Mesenchymal stem cell (in vitro differentiated cells and primary cell): ENCODE measurements at regions not wholly inside any gene's neighbourhood (a gene's known extent, or its start where the extent isn't known, plus 50 kb on each side); places are given as distances from the start of the nearest gene placed in this dataset.

ENCODE experiments used
- DNase-seq: peaks from one replicate; pipeline ENCODE4 v3.0.0-alpha.2; 2013
- H2AFZ ChIP-seq: one replicate; pipeline ENCODE4 v1.6.1; 2013; ENCODE audit warnings: low read depth, mild to moderate bottlenecking, control low read depth, inconsistent platforms, low read length, moderate library complexity
- H2AK5ac ChIP-seq: 2 replicates; pipeline ENCODE4 v1.6.1; 2013; ENCODE audit warnings: low read length, moderate library complexity, mild to moderate bottlenecking, inconsistent platforms; ENCODE audit not compliant: severe bottlenecking
- H2BK120ac ChIP-seq: one replicate; pipeline ENCODE4 v1.6.1; 2013; ENCODE audit warnings: low read depth, mild to moderate bottlenecking, inconsistent platforms, low read length, moderate library complexity
- H2BK12ac ChIP-seq, 2 experiments: one replicate each; pipeline ENCODE4 v1.6.1; 2013; ENCODE audit warnings: inconsistent platforms in 2 of 2, low read length in 2 of 2, mild to moderate bottlenecking in 2 of 2, moderate library complexity in 2 of 2, control low read depth in 1 of 2
- H2BK15ac ChIP-seq: one replicate; pipeline ENCODE4 v1.6.1; 2013; ENCODE audit warnings: mild to moderate bottlenecking, low read depth, inconsistent platforms; ENCODE audit not compliant: poor library complexity, severe bottlenecking
- H2BK5ac ChIP-seq: 2 replicates; pipeline ENCODE4 v1.6.1; 2013; ENCODE audit warnings: low read depth, mild to moderate bottlenecking, low read length, control low read depth, inconsistent platforms; ENCODE audit not compliant: poor library complexity, severe bottlenecking
- H3K14ac ChIP-seq, 2 experiments: one replicate each; pipeline ENCODE4 v1.6.1; 2013; ENCODE audit warnings: inconsistent platforms in 2 of 2, low read length in 2 of 2, control low read depth in 1 of 2, mild to moderate bottlenecking in 1 of 2, moderate library complexity in 1 of 2
- H3K18ac ChIP-seq, 2 experiments: one replicate each; pipeline ENCODE4 v1.6.1; 2013; ENCODE audit warnings: inconsistent platforms in 2 of 2, low read length in 2 of 2, control low read depth in 1 of 2, low read depth in 1 of 2, mild to moderate bottlenecking in 1 of 2
- H3K23ac ChIP-seq, 2 experiments: one replicate each; pipeline ENCODE4 v1.6.1; 2013; ENCODE audit warnings: inconsistent platforms in 2 of 2, low read length in 2 of 2, mild to moderate bottlenecking in 2 of 2, moderate library complexity in 2 of 2, control low read depth in 1 of 2
- H3K27ac ChIP-seq: 2 replicates; pipeline ENCODE4 v1.5.1; 2013; ENCODE audit warnings: mild to moderate bottlenecking, moderate library complexity, low read length, control low read depth, inconsistent platforms; ENCODE audit not compliant: poor library complexity, severe bottlenecking
- H3K27me3 ChIP-seq, 2 experiments: 2 replicates each; pipeline versions ENCODE4 v1.6.1 to v1.7.0; 2013; ENCODE audit warnings: low read length in 2 of 2, mild to moderate bottlenecking in 2 of 2, moderate library complexity in 2 of 2, control low read depth in 1 of 2, inconsistent platforms in 1 of 2; ENCODE audit not compliant: control insufficient read depth in 1 of 2, insufficient read depth in 1 of 2
- H3K36me3 ChIP-seq, 2 experiments: 2 replicates each; pipeline versions ENCODE4 v1.6.1 to v1.7.0; 2013; ENCODE audit warnings: low read length in 2 of 2, control low read depth in 1 of 2, inconsistent platforms in 1 of 2, low read depth in 1 of 2, mild to moderate bottlenecking in 1 of 2; ENCODE audit not compliant: insufficient read depth in 2 of 2, control insufficient read depth in 1 of 2
- H3K4ac ChIP-seq, 2 experiments: one replicate each; pipeline ENCODE4 v1.6.1; 2013; ENCODE audit warnings: inconsistent platforms in 2 of 2, low read length in 2 of 2, mild to moderate bottlenecking in 2 of 2, moderate library complexity in 2 of 2, control low read depth in 1 of 2, low read depth in 1 of 2
- H3K4me1 ChIP-seq: 2 replicates; pipeline ENCODE4 v1.6.1; 2013; ENCODE audit warnings: low read depth, low read length, control low read depth; ENCODE audit not compliant: control insufficient read depth, insufficient read depth
- H3K4me2 ChIP-seq: 2 replicates; pipeline ENCODE4 v1.6.1; 2013; ENCODE audit warnings: low read length, mild to moderate bottlenecking, inconsistent platforms; ENCODE audit not compliant: poor library complexity, severe bottlenecking
- H3K4me3 ChIP-seq, 2 experiments: 2 replicates each; pipeline versions ENCODE4 v1.5.1 to v1.7.0; 2013; ENCODE audit warnings: low read length in 2 of 2, mild to moderate bottlenecking in 2 of 2, control low read depth in 1 of 2, low read depth in 1 of 2; ENCODE audit not compliant: insufficient read depth in 1 of 2
- H3K79me1 ChIP-seq: replicated peaks from 2 replicates; pipeline ENCODE4 v1.6.1; 2013; ENCODE audit warnings: mild to moderate bottlenecking, control low read depth, low read length, inconsistent platforms; ENCODE audit not compliant: poor library complexity, severe bottlenecking
- H3K9ac ChIP-seq: 2 replicates; pipeline ENCODE4 v1.7.0; 2013; ENCODE audit warnings: mild to moderate bottlenecking, low read length, moderate library complexity
- H3K9me3 ChIP-seq: 2 replicates; pipeline ENCODE4 v1.7.0; 2013; ENCODE audit warnings: mild to moderate bottlenecking, low read length; ENCODE audit not compliant: control insufficient read depth
- H4K8ac ChIP-seq: one replicate; pipeline ENCODE4 v1.6.1; 2013; ENCODE audit warnings: inconsistent platforms, mild to moderate bottlenecking, low read length, moderate library complexity
- H4K91ac ChIP-seq: one replicate; pipeline ENCODE4 v1.6.1; 2013; ENCODE audit warnings: mild to moderate bottlenecking, low read length, inconsistent platforms
- WGBS: methylation state at CpG from one replicate; pipeline ENCODE4 v1.1.7; 2013; ENCODE audit warnings: mixed read lengths; 5-methylcytosine and 5-hydroxymethylcytosine counted together

DNA sequence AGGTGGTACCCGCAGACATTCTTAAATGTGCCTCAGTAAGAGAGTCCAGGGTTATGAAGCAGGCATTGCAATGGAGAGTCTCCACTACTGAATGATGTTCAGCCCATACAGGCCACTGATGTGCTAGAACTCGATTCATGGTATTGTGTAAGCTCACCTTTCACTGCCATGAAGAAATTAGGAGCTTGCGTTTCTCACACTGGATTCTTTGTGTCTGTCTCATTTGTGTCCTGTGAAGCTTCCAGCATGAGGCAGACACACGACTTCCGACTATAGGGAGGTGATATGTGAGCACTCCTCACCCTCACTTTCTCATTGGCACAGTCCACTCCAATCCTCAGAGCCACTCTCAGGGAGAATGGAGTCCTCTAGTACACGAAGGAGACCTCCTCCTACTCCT lies 677.4 kb upstream of the RAB6C start:
- H2BK15ac ChIP-seq = no peak overlapping the region
- no peak overlapping the region for H3K4me2 ChIP-seq
- no peaks in the 10 kb centered on the region for H3K4me1 ChIP-seq
- no peak overlapping the region for H3K4ac ChIP-seq
- no peak overlapping the region for H2AK5ac ChIP-seq
- H3K9me3 ChIP-seq = no peaks in the 10 kb centered on the region
- H2BK5ac ChIP-seq = no peak overlapping the region
- no peak for DNase-seq
- H3K4me3 ChIP-seq = no peak overlapping the region
- no peak overlapping the region for H3K14ac ChIP-seq
- no peaks in the 10 kb centered on the region for H3K79me1 ChIP-seq
- no peak overlapping the region for H3K18ac ChIP-seq
- no peak overlapping the region for H2BK12ac ChIP-seq
- WGBS = 70% methylated on average over 6 of the region's 6 CpGs
- H2BK120ac ChIP-seq = no peak overlapping the region
- no peak overlapping the region for H3K23ac ChIP-seq
- H3K9ac ChIP-seq = no peak overlapping the region
- no peaks in the 10 kb centered on the region for H3K36me3 ChIP-seq
- no peak overlapping the region for H2AFZ ChIP-seq
- no peak overlapping the region for H4K8ac ChIP-seq
- H3K27me3 ChIP-seq = no peaks in the 10 kb centered on the region
- H3K27ac ChIP-seq = no peak overlapping the region
- no peak overlapping the region for H4K91ac ChIP-seq

- Histone ChIP-seq H3K9ac (no peak overlapping the region), H3K27ac (no peak overlapping the region), H3K14ac (no peak overlapping the region), H4K8ac (no peak overlapping the region), H3K9me3 (no peaks in the 10 kb centered on the region), H3K18ac (no peak overlapping the region), H3K79me1 (no peaks in the 10 kb centered on the region), H2BK120ac (no peak overlapping the region), H3K23ac (no peak overlapping the region), H4K91ac (no peak overlapping the region), H3K36me3 (no peaks in the 10 kb centered on the region), H3K4me3 (no peak overlapping the region), H2BK12ac (no peak overlapping the region), H3K4me1 (no peaks in the 10 kb centered on the region), H3K4ac (no peak overlapping the region), H3K27me3 (no peaks in the 10 kb centered on the region), H2AFZ (no peak overlapping the region), H2AK5ac (no peak overlapping the region), H3K4me2 (no peak overlapping the region), H2BK5ac (no peak overlapping the region), H2BK15ac (no peak overlapping the region)
- 71% methylated on average over 3 of the region's 6 CpGs for WGBS
- no peak for DNase-seq
Observed at GRCh38 chr2:129302561-129303183, 676.8 kb upstream of the RAB6C start.

DNA sequence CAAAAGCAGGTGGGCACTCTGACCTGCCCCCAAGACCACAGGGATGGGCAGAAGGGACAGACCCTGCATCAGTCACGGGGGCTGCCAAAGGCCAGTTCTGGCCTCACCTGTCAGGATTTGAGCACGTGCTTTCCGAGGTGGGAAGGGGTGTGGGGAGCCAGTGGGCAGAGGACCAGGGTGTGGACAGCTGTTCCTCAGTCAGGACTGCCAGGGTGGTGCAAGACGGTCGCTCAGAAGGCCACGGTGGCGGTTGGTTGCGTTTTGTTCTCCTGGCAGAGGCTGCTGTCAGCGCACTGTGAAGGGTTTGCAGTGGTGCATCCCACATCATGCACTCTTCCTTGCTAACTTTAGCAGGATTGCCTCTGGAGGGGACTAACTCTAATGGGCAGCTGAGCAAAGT lies 665.3 kb upstream of the RAB6C start:
- H3K79me1 ChIP-seq = peaks cover 1% of the 10 kb centered on the region
- WGBS = 86% methylated on average over 9 of the region's 9 CpGs
- no peak overlapping the region for H3K4me3 ChIP-seq
- no peak overlapping the region for H3K14ac ChIP-seq
- no peak overlapping the region for H2BK12ac ChIP-seq
- no peak overlapping the region for H2AK5ac ChIP-seq
- H4K8ac ChIP-seq = no peak overlapping the region
- peaks cover 1% of the 10 kb centered on the region for H3K4me1 ChIP-seq
- no peak overlapping the region for H2BK15ac ChIP-seq
- H3K23ac ChIP-seq = peak overlapping the region in 1 of 2 experiments; percentile 5
- no peak overlapping the region for H3K4ac ChIP-seq
- no peaks in the 10 kb centered on the region for H3K36me3 ChIP-seq
- no peaks in the 10 kb centered on the region for H3K27me3 ChIP-seq
- no peak overlapping the region for H3K4me2 ChIP-seq
- no peak overlapping the region for H3K27ac ChIP-seq
- no peak overlapping the region for H2BK120ac ChIP-seq
- no peak overlapping the region for H2AFZ ChIP-seq
- no peak overlapping the region for H3K18ac ChIP-seq
- H3K9me3 ChIP-seq = no peaks in the 10 kb centered on the region
- H2BK5ac ChIP-seq = no peak overlapping the region
- DNase-seq = no peak
- H3K9ac ChIP-seq = no peak overlapping the region
- no peak overlapping the region for H4K91ac ChIP-seq

- 58% methylated on average over 24 of the region's 27 CpGs for WGBS
- H2AK5ac ChIP-seq = no peak overlapping the region
- peak; percentile 75 for DNase-seq
Observed at GRCh38 chr2:129318581-129319421, 660.7 kb upstream of the RAB6C start.

More at GRCh38 chr2:129318581-129319421, 660.7 kb upstream of the RAB6C start:
- no peaks in the 10 kb centered on the region for H3K27me3 ChIP-seq
- no peak overlapping the region for H3K23ac ChIP-seq
- peak overlapping the region in 1 of 2 experiments; percentile 18 for H3K18ac ChIP-seq
- H4K91ac ChIP-seq = no peak overlapping the region
- no peaks in the 10 kb centered on the region for H3K9me3 ChIP-seq
- no peaks in the 10 kb centered on the region for H3K36me3 ChIP-seq
- no peak overlapping the region for H4K8ac ChIP-seq
- peak overlapping the region in 1 of 2 experiments; percentile 37 for H3K4me3 ChIP-seq
- H3K4me2 ChIP-seq = peak overlapping the region; percentile 59
- H3K27ac ChIP-seq = no peak overlapping the region
- H3K9ac ChIP-seq = no peak overlapping the region
- no peaks in the 10 kb centered on the region for H3K79me1 ChIP-seq
- no peak overlapping the region for H3K14ac ChIP-seq
- no peak overlapping the region for H3K4ac ChIP-seq
- no peak overlapping the region for H2BK12ac ChIP-seq
- no peak overlapping the region for H2BK15ac ChIP-seq
- no peak overlapping the region for H2AFZ ChIP-seq
- peaks cover 5% of the 10 kb centered on the region for H3K4me1 ChIP-seq
- no peak overlapping the region for H2BK5ac ChIP-seq
- H2BK120ac ChIP-seq = no peak overlapping the region
